22Rv1 (cell line): ENCODE measurements at regions not wholly inside any gene's neighbourhood (a gene's known extent, or its start where the extent isn't known, plus 50 kb on each side); places are given as distances from the start of the nearest gene placed in this dataset.

Experiments used
- ZFX ChIP-seq: fragments of 450-650 bp; IDR thresholded peaks from 2 replicates; pipeline ENCODE4 v1.6.1; 2017; ENCODE audit warnings: antibody characterized with exemption, borderline replicate concordance
- TF ChIP-seq, protein P1 (sequence below): fragments of 450-650 bp; IDR thresholded peaks from 2 replicates; pipeline ENCODE4 v1.5.1; 2017; ENCODE audit warnings: mild to moderate bottlenecking

GRCh38 chr20:48180024-48180423 lies 394.7 kb upstream of the SULF2 start:
- TF ChIP-seq, protein P1, sequence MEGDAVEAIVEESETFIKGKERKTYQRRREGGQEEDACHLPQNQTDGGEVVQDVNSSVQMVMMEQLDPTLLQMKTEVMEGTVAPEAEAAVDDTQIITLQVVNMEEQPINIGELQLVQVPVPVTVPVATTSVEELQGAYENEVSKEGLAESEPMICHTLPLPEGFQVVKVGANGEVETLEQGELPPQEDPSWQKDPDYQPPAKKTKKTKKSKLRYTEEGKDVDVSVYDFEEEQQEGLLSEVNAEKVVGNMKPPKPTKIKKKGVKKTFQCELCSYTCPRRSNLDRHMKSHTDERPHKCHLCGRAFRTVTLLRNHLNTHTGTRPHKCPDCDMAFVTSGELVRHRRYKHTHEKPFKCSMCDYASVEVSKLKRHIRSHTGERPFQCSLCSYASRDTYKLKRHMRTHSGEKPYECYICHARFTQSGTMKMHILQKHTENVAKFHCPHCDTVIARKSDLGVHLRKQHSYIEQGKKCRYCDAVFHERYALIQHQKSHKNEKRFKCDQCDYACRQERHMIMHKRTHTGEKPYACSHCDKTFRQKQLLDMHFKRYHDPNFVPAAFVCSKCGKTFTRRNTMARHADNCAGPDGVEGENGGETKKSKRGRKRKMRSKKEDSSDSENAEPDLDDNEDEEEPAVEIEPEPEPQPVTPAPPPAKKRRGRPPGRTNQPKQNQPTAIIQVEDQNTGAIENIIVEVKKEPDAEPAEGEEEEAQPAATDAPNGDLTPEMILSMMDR: no peak
- no peak for TF ChIP-seq ZFX
